Muscle of arm (tissue), 1 donor: ENCODE measurements at regions not wholly inside any gene's neighbourhood (a gene's known extent, or its start where the extent isn't known, plus 50 kb on each side); places are given as distances from the start of the nearest gene placed in this dataset.
A peak's percentile ranks its signal among the peaks of the same experiment; 100 is the strongest.
"Not testable (repeated sequence)": the region's sequence is repeated elsewhere in the genome, so short reads cannot be mapped to it uniquely, and the experiment has no call there.

Experiments used
- DNase-seq: peaks from one replicate; pipeline ENCODE4 v3.0.0-alpha.2; 2013

GRCh38 chr14:53670701-53671100 is 285.9 kb downstream of the BMP4 start:
- DNase-seq = no peak

- DNase-seq = no peak
Measured at GRCh38 chr14:53668897-53669296, 287.7 kb downstream of the BMP4 start.

GRCh38 chr14:53663709-53664108 is 292.9 kb downstream of the BMP4 start:
- DNase-seq = no peak

GRCh38 chr14:53655080-53655785 is 301.4 kb downstream of the BMP4 start:
- no peak for DNase-seq

GRCh38 chr14:53652068-53652467 is 304.6 kb downstream of the BMP4 start:
- no peak for DNase-seq

GRCh38 chr14:53651096-53651740 is 305.4 kb downstream of the BMP4 start:
- peak; percentile 18 for DNase-seq

GRCh38 chr14:53646925-53647324 is 309.7 kb downstream of the BMP4 start:
- no peak for DNase-seq

- peak; percentile 34 for DNase-seq
Measured at GRCh38 chr14:53640695-53641094, 315.9 kb downstream of the BMP4 start.

- no peak for DNase-seq
Measured at GRCh38 chr14:53638966-53639365, 317.7 kb downstream of the BMP4 start.

- no peak for DNase-seq
Measured at GRCh38 chr14:53634793-53635192, 321.8 kb downstream of the BMP4 start.

- peak; percentile 18 for DNase-seq
Measured at GRCh38 chr14:53630336-53630735, 326.3 kb downstream of the BMP4 start.

- peak; percentile 51 for DNase-seq
Measured at GRCh38 chr14:53628732-53629430, 327.7 kb downstream of the BMP4 start.

GRCh38 chr14:53628261-53628660 is 328.4 kb downstream of the BMP4 start:
- peak; percentile 25 for DNase-seq

- DNase-seq = no peak
Measured at GRCh38 chr14:53626761-53627160, 329.9 kb downstream of the BMP4 start.

GRCh38 chr14:53622447-53622846 is 334.2 kb downstream of the BMP4 start:
- DNase-seq = no peak

GRCh38 chr14:53621921-53622320 is 334.7 kb downstream of the BMP4 start:
- DNase-seq = peak; percentile 19

GRCh38 chr14:53621433-53621832 is 335.2 kb downstream of the BMP4 start:
- no peak for DNase-seq

GRCh38 chr14:53620890-53621289 is 335.7 kb downstream of the BMP4 start:
- DNase-seq = no peak

- peak; percentile 87 for DNase-seq
Measured at GRCh38 chr14:53620317-53620716, 336.3 kb downstream of the BMP4 start.

- peak; percentile 81 for DNase-seq
Measured at GRCh38 chr14:53619691-53620231, 336.9 kb downstream of the BMP4 start.

GRCh38 chr14:53616536-53616935 is 340.1 kb downstream of the BMP4 start:
- DNase-seq = not testable (repeated sequence)

- DNase-seq = no peak
Measured at GRCh38 chr14:53615252-53615651, 341.4 kb downstream of the BMP4 start.
